NCI-H460 (cell line): ENCODE measurements at regions not wholly inside any gene's neighbourhood (a gene's known extent, or its start where the extent isn't known, plus 50 kb on each side); places are given as distances from the start of the nearest gene placed in this dataset.

ENCODE experiments used
- DNase-seq: peaks from one replicate; pipeline ENCODE4 v3.0.0-alpha.2; 2016; ENCODE audit warnings: low read depth; ENCODE audit errors: extremely low read depth

- DNase-seq, result no peak
These were observed 704.7 kb downstream of the DIAPH3 start for GRCh38 chr13:59458908-59459579.

GRCh38 chr13:59459972-59460371 is 703.8 kb downstream of the DIAPH3 start:
- DNase-seq, result no peak

GRCh38 chr13:59461411-59461810 is 702.3 kb downstream of the DIAPH3 start:
- DNase-seq, result no peak

- no peak for DNase-seq
These were observed 700.7 kb downstream of the DIAPH3 start for GRCh38 chr13:59463023-59463422.

- DNase-seq, result no peak
These were observed 698.8 kb downstream of the DIAPH3 start for GRCh38 chr13:59464926-59465325.

- no peak for DNase-seq
These were observed 695.3 kb downstream of the DIAPH3 start for GRCh38 chr13:59468396-59468795.

GRCh38 chr13:59471106-59471505 is 692.6 kb downstream of the DIAPH3 start:
- no peak for DNase-seq

GRCh38 chr13:59472134-59472533 is 691.6 kb downstream of the DIAPH3 start:
- no peak for DNase-seq

- DNase-seq, result no peak
These were observed 689.0 kb downstream of the DIAPH3 start for GRCh38 chr13:59474696-59475095.

- DNase-seq, result no peak
These were observed 687.8 kb downstream of the DIAPH3 start for GRCh38 chr13:59475911-59476310.

- no peak for DNase-seq
These were observed 687.4 kb downstream of the DIAPH3 start for GRCh38 chr13:59476366-59476765.

GRCh38 chr13:59477011-59477410 is 686.7 kb downstream of the DIAPH3 start:
- DNase-seq, result no peak

- no peak for DNase-seq
These were observed 684.8 kb downstream of the DIAPH3 start for GRCh38 chr13:59478908-59479307.

GRCh38 chr13:59479629-59480028 is 684.1 kb downstream of the DIAPH3 start:
- DNase-seq, result no peak

GRCh38 chr13:59480396-59481259 is 683.1 kb downstream of the DIAPH3 start:
- DNase-seq, result no peak

GRCh38 chr13:59483501-59484145 is 680.1 kb downstream of the DIAPH3 start:
- DNase-seq, result no peak

GRCh38 chr13:59487883-59488282 is 675.8 kb downstream of the DIAPH3 start:
- no peak for DNase-seq

GRCh38 chr13:59488436-59488835 is 675.3 kb downstream of the DIAPH3 start:
- no peak for DNase-seq

GRCh38 chr13:59490651-59491050 is 673.1 kb downstream of the DIAPH3 start:
- no peak for DNase-seq

GRCh38 chr13:59492030-59492636 is 671.6 kb downstream of the DIAPH3 start:
- DNase-seq, result no peak

- DNase-seq, result no peak
These were observed 670.2 kb downstream of the DIAPH3 start for GRCh38 chr13:59493436-59493965.
